CD4-positive, alpha-beta T cell treated with Interleukin-1 beta for 1 hour (primary cell): ENCODE measurements at regions not wholly inside any gene's neighbourhood (a gene's known extent, or its start where the extent isn't known, plus 50 kb on each side); places are given as distances from the start of the nearest gene placed in this dataset.

Source experiments
- DNase-seq, 2 donors: peaks; one replicate each; pipeline ENCODE4 v3.0.0-alpha.2; 2020 to 2022

DNA sequence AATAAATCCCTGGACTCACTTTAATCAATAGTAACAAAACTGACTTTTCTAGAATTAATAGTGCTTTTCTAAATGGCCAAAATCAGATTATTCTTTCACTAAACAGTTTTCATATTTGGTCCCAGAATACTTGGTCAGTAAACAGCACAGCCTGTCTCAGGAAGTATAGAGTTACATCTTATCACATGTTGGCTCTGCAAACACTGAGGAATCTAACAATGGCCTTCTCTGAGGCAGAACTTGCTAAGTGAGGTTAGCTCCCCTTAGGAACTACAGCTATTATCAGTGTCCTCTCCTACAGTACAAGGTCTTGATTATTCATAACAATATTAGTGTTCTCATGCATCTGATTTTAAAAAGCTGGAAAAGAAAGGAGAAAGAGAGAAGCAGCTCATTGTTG, 1622.8 kb downstream of the HACE1 start:
- no peak for DNase-seq

DNA sequence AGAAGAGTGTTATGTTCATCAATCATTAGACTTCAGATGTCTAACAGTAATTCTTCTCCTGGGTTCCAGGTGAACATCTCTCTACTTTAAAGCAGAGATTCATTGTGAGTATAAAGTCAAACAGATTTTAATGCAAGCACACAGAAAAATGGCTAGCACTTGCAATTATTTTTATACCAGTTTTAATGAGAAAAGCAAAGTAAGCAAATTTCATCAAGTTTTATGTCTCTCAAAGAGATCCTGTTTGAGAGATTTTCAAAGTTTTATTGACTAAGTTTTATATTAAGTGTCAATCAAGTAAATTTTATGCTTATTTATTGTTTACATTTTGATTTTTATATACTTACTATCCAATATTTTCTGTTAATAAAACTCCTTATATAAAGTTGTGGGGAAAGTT, 1628.5 kb downstream of the HACE1 start:
- no peak for DNase-seq

DNA sequence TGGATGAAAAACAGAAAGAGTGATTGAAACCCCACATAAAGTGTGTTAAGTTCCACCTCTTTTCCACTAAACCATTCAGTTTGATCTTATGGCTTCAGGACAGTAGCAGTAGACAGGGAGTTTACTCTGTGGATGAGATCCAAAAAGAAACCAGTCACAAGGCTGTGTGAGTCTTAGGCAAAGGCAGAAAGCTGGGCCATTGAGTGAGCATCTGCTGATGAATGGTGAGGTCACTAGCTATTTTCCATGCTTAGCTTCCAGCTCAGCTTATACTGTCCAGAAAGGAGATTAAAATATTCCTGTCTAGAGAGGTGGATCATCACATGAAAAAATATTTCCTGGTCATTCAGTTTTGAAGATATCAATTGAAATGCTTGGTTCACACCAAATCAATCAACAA, 1643.9 kb downstream of the HACE1 start:
- no peak for DNase-seq

DNA sequence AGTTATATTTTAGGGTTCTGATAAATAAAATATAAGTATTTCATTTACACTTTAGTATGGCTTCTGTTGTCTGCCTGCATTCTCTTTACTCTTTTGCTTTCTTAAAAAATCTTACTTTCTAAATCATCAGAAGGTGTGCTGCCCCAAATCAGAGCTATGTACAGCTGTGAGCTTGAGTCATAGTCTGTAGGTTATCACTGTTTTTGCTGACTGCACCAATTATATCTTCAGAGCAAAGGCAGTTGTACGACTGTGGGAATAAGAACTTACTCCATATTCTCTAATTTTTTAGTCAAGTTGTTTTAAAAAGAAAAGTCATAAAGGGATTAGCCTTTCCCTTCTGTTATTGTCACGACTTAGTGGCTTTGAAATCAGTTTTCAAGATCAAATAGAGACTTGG, 1649.0 kb downstream of the HACE1 start:
- DNase-seq: no peak

DNA sequence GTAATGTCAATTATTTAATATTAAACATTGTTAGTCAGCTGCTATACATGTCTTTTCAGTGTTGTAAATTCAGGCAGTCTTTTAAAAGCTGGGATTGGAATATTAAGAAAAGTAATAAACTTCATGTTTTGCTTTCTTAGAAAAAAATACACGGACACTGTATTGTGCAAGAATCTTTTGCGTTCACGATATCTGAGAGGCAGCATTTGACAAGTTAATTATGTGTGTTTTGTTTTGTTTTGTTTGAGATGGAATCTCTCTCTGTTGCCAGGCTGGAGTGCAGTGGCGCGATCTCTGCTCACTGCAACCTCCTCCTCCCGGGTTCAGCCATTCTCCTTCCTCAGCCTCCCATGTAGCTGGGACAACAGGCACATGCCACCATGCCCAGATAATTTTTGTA, 1661.3 kb downstream of the HACE1 start:
- DNase-seq: no peak

GRCh38 chr6:103193413-103193812, 1666.3 kb downstream of the HACE1 start:
- DNase-seq: no peak

DNA sequence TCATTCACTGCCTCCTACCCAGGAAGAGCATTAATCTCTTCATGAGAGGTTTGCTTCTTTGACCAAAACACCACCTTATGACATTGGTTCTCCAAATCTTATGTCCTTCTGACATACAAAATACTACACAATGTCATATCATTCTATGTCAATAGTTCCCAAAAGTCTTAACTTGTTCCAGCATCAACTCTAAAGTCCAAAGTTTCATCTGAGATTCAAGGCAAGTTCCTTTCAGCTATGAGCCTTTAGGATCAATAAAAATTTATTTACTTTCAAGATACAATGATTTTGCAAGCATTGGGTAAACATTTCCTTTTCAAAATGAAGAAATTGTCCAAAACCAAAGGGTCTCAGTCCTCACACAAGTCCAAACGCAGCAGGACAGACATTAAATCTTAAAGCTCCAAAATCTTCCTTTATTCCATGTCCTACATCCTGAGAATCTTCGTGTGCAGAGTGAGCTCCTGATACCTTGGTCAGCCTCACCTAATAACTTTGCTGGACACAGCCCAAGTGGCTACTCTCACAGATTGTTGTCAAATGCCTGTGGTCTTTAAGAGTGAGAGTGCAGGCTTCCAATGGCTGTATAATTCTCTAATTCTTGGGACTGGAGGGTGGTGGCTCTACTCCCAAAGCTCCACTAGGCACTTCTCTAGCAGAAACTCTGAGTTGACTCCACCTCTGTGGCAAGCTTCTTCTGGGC, 1668.2 kb downstream of the HACE1 start:
- DNase-seq: no peak

GRCh38 chr6:103184776-103185175, 1674.9 kb downstream of the HACE1 start:
- no peak for DNase-seq

GRCh38 chr6:103183831-103184411, 1675.8 kb downstream of the HACE1 start:
- DNase-seq: no peak

GRCh38 chr6:103178193-103178592, 1681.5 kb downstream of the HACE1 start:
- DNase-seq: no peak

DNA sequence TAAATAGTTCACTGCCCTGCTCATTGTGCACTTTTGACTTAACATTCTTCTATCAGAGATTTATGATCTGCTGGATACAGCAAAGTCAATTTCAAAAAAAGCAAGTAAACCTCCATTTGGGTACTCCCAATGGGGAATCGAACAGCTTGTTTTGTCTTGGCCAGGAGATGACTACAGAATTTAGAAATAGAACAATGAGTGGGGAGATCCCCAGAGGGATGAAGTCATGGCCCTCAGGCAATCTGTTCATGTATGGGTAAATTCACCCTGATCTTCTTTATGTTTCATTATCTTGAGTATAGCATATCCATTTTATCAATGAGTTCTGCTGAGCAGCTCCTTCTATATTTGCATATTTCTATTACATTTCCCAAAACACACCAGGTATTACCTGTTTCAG, 1681.9 kb downstream of the HACE1 start:
- DNase-seq: no peak

DNA sequence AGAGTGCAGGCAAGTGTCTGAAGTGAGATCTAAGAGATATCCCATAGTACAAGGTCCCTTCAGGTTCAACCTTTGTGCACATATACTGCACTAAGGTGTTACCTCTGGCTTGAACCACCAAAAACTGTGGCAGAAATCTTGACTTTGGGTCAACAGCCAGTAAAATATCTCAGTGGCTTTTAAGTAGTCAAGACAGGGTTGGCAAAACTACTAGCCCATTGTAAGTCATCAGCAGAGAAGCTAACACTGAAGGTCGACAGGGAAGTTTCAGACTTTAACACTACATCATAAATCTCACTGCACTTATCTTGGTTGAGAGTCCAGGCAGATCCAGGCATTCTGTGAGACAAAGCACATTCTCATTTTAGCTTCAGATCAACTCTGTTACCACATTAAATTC, 1684.7 kb downstream of the HACE1 start:
- no peak for DNase-seq

GRCh38 chr6:103167345-103168071, 1692.2 kb downstream of the HACE1 start:
- no peak for DNase-seq

- no peak for DNase-seq
Measured at GRCh38 chr6:103154779-103155572, 1704.7 kb downstream of the HACE1 start.

- no peak for DNase-seq
Measured at GRCh38 chr6:103153016-103153415, 1706.7 kb downstream of the HACE1 start.

DNA sequence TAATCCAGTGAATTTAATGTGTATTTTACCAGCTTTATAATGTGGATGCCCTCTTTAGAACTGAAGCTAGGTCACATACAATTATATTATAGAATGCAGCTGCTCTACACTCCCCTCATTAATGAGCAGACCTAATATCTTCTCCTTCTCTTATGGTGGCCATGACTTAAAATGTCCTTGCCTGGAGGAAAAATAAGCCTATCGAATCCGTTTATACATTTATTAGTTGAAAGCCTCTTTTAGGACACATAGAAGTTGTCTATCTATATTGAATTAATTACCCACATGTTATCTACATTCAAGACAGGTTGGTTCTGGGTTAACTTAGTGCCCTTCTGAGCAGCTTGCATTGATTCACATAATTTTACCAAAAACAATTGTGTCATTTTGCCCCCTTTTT, 1716.8 kb downstream of the HACE1 start:
- DNase-seq: no peak

DNA sequence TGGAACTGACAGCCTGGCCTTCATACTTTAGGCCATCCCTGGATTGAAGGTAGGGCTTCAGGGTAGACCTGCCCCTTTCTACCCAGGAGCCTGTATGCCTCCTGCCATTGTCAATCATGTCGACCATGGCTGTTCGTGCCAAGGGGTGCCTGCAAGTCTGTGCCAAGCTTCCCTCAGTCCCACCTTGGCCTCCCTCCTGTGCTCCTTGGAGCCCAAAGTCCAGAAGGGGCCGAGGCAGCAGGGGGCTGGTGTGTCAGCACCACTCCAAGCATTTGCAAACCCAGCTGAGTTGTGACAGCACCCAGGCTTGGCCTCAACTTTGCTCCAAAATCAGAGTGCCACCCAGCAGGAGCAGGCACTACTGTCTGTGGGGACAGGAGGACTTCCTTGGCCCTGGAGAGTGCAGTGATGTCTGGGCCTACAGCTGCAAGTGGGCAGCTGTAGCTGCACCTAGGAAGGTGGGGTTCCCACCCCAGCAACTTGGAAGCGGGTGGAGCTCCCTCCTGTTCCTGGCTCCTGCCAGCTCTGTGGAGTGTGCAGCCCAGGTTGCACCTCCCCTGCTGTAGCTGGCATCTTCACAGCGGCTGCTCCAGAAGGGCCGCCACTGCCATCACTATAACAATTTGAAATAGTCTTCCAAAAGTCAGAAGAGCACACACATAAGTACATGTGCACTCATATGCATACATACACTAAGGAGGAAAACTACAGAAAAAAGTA, 1719.3 kb downstream of the HACE1 start:
- DNase-seq: no peak

GRCh38 chr6:103139377-103139776, 1720.3 kb downstream of the HACE1 start:
- no peak for DNase-seq

- DNase-seq: no peak
Measured at GRCh38 chr6:103124471-103124870, 1731.0 kb downstream of the GRIK2 start.

GRCh38 chr6:103122766-103123601, 1729.5 kb downstream of the GRIK2 start:
- DNase-seq: no peak

GRCh38 chr6:103119056-103119455, 1725.5 kb downstream of the GRIK2 start:
- no peak for DNase-seq

GRCh38 chr6:103114582-103114981, 1721.1 kb downstream of the GRIK2 start:
- no peak for DNase-seq
